Neural progenitor cell (in vitro differentiated cells): ENCODE measurements at regions not wholly inside any gene's neighbourhood (a gene's known extent, or its start where the extent isn't known, plus 50 kb on each side); places are given as distances from the start of the nearest gene placed in this dataset.

ENCODE experiments used
- DNase-seq: peaks from one replicate; pipeline ENCODE4 v3.0.0-alpha.2; 2016; ENCODE audit warnings: low spot score
- H2AFZ ChIP-seq: fragments of 200-600 bp; sonication (generic); replicated peaks from 2 replicates; pipeline ENCODE4 v1.6.1; 2016; ENCODE audit warnings: antibody characterized with exemption
- H3F3A ChIP-seq: fragments of 200-600 bp; sonication (generic); 2 replicates; pipeline ENCODE4 v1.6.1; 2016; ENCODE audit warnings: antibody characterized with exemption, low read depth
- H3K27ac ChIP-seq: fragments of 200-600 bp; sonication (generic); 2 replicates; pipeline ENCODE4 v1.5.1; 2016; ENCODE audit warnings: mild to moderate bottlenecking
- H3K27me3 ChIP-seq: fragments of 200-600 bp; sonication (generic); 2 replicates; pipeline ENCODE4 v1.6.1; 2016; ENCODE audit warnings: mild to moderate bottlenecking, moderate library complexity
- H3K36me3 ChIP-seq: fragments of 200-600 bp; sonication (generic); 2 replicates; pipeline ENCODE4 v1.5.1; 2016
- H3K4me1 ChIP-seq: fragments of 200-600 bp; sonication (generic); 2 replicates; pipeline ENCODE4 v1.6.1; 2016; ENCODE audit warnings: mixed run types
- H3K4me2 ChIP-seq: fragments of 200-600 bp; sonication (generic); 2 replicates; pipeline ENCODE4 v1.6.1; 2016
- H3K4me3 ChIP-seq: fragments of 200-600 bp; sonication (generic); 2 replicates; pipeline ENCODE4 v1.5.1; 2016
- H3K79me2 ChIP-seq: fragments of 200-600 bp; sonication (generic); 2 replicates; pipeline ENCODE4 v1.6.1; 2016; ENCODE audit warnings: low read depth
- H3K9ac ChIP-seq: fragments of 200-600 bp; sonication (generic); 2 replicates; pipeline ENCODE4 v1.6.1; 2016
- H3K9me3 ChIP-seq: fragments of 200-600 bp; sonication (generic); 2 replicates; pipeline ENCODE4 v1.5.1; 2016; ENCODE audit warnings: low read depth
- H4K20me1 ChIP-seq: fragments of 200-600 bp; sonication (generic); 2 replicates; pipeline ENCODE4 v1.6.1; 2016; ENCODE audit warnings: low read depth
- H3K27ac Mint-ChIP-seq: 3 replicates; pipeline ENCODE4 v1.8.0; 2021; ENCODE audit warnings: mixed read lengths
- H3K27me3 Mint-ChIP-seq: 2 replicates; pipeline ENCODE4 v1.8.0; 2022; ENCODE audit warnings: low read depth, mild to moderate bottlenecking, inconsistent platforms, moderate library complexity, mixed read lengths; ENCODE audit not compliant: insufficient read depth
- H3K36me3 Mint-ChIP-seq: 3 replicates; pipeline ENCODE4 v1.8.0; 2021; ENCODE audit warnings: mixed read lengths
- H3K4me1 Mint-ChIP-seq: 3 replicates; pipeline ENCODE4 v1.8.0; 2021; ENCODE audit warnings: mixed read lengths
- H3K4me3 Mint-ChIP-seq: 3 replicates; pipeline ENCODE4 v1.8.0; 2021; ENCODE audit warnings: mild to moderate bottlenecking, moderate library complexity, mixed read lengths
- H3K9me3 Mint-ChIP-seq: 3 replicates; pipeline ENCODE4 v1.8.0; 2020; ENCODE audit warnings: mixed read lengths
- CTCF ChIP-seq: fragments of 200-600 bp; sonication (generic); IDR thresholded peaks from 2 replicates; pipeline ENCODE4 v1.5.1; 2017; ENCODE audit warnings: antibody characterized with exemption, mild to moderate bottlenecking
- EZH2 ChIP-seq: fragments of 200-600 bp; sonication (generic); IDR thresholded peaks from 2 replicates; pipeline ENCODE4 v1.6.1; 2017; ENCODE audit warnings: antibody characterized with exemption, mild to moderate bottlenecking, moderate library complexity
- EZH2phosphoT487 ChIP-seq: fragments of 200-600 bp; sonication (generic); IDR thresholded peaks from 2 replicates; pipeline ENCODE4 v1.6.1; 2017; ENCODE audit warnings: antibody characterized with exemption

GRCh38 chr9:116072046-116072445, 81.5 kb upstream of the PAPPA start:
- H2AFZ ChIP-seq, result no peak overlapping the region
- H3K27ac Mint-ChIP-seq, result no peak overlapping the region
- no peaks in the 10 kb centered on the region for H4K20me1 ChIP-seq
- H3K27me3 ChIP-seq, result no peaks in the 10 kb centered on the region
- no peak for DNase-seq
- no peaks in the 10 kb centered on the region for H3K9me3 Mint-ChIP-seq
- no peak overlapping the region for H3K9ac ChIP-seq
- H3K27me3 Mint-ChIP-seq, result no peaks in the 10 kb centered on the region
- H3K4me3 ChIP-seq, result no peak overlapping the region
- no peak overlapping the region for H3K4me3 Mint-ChIP-seq
- H3K79me2 ChIP-seq, result no peaks in the 10 kb centered on the region
- H3K36me3 Mint-ChIP-seq, result no peaks in the 10 kb centered on the region
- no peaks in the 10 kb centered on the region for H3K9me3 ChIP-seq
- no peak overlapping the region for H3K4me2 ChIP-seq
- H3K36me3 ChIP-seq, result no peaks in the 10 kb centered on the region
- no peaks in the 10 kb centered on the region for H3F3A ChIP-seq
- no peak overlapping the region for H3K27ac ChIP-seq
- TF ChIP-seq EZH2 (no peak), CTCF (no peak), EZH2phosphoT487 (no peak)
- no peaks in the 10 kb centered on the region for H3K4me1 ChIP-seq
- peaks cover 3% of the 10 kb centered on the region for H3K4me1 Mint-ChIP-seq

- no peak for TF ChIP-seq EZH2phosphoT487
- no peak for TF ChIP-seq EZH2
- TF ChIP-seq CTCF, result no peak
- Histone ChIP-seq H3K4me2 (no peak overlapping the region), H3K36me3 (no peaks in the 10 kb centered on the region), H3K9ac (no peak overlapping the region), H3K79me2 (no peaks in the 10 kb centered on the region), H3K27ac (no peak overlapping the region), H2AFZ (no peak overlapping the region), H3K4me3 (no peak overlapping the region), H4K20me1 (no peaks in the 10 kb centered on the region), H3K4me1 (no peaks in the 10 kb centered on the region), H3K9me3 (no peaks in the 10 kb centered on the region), H3F3A (no peaks in the 10 kb centered on the region), H3K27me3 (no peaks in the 10 kb centered on the region)
- Mint-ChIP-seq H3K9me3 (no peaks in the 10 kb centered on the region), H3K36me3 (no peaks in the 10 kb centered on the region), H3K27me3 (no peaks in the 10 kb centered on the region), H3K4me3 (no peak overlapping the region), H3K4me1 (peaks cover 3% of the 10 kb centered on the region), H3K27ac (no peak overlapping the region)
- no peak for DNase-seq
Measured at GRCh38 chr9:116073826-116074225, 79.8 kb upstream of the PAPPA start.

GRCh38 chr9:116074658-116075057, 78.9 kb upstream of the PAPPA start:
- H3K79me2 ChIP-seq, result no peaks in the 10 kb centered on the region
- H3K9me3 Mint-ChIP-seq, result no peaks in the 10 kb centered on the region
- H2AFZ ChIP-seq, result no peak overlapping the region
- H3K36me3 Mint-ChIP-seq, result no peaks in the 10 kb centered on the region
- DNase-seq, result no peak
- H3K4me3 ChIP-seq, result no peak overlapping the region
- no peaks in the 10 kb centered on the region for H3K27me3 Mint-ChIP-seq
- no peak overlapping the region for H3K27ac ChIP-seq
- H3K4me3 Mint-ChIP-seq, result no peak overlapping the region
- H3K4me1 Mint-ChIP-seq, result peaks cover 3% of the 10 kb centered on the region
- no peaks in the 10 kb centered on the region for H3K9me3 ChIP-seq
- no peak overlapping the region for H3K9ac ChIP-seq
- no peaks in the 10 kb centered on the region for H4K20me1 ChIP-seq
- H3F3A ChIP-seq, result no peaks in the 10 kb centered on the region
- H3K36me3 ChIP-seq, result no peaks in the 10 kb centered on the region
- H3K4me1 ChIP-seq, result no peaks in the 10 kb centered on the region
- TF ChIP-seq EZH2 (no peak), CTCF (no peak), EZH2phosphoT487 (no peak)
- H3K4me2 ChIP-seq, result no peak overlapping the region
- H3K27me3 ChIP-seq, result no peaks in the 10 kb centered on the region
- no peak overlapping the region for H3K27ac Mint-ChIP-seq

GRCh38 chr9:116075191-116075590, 78.4 kb upstream of the PAPPA start:
- Mint-ChIP-seq H3K4me3 (no peak overlapping the region), H3K4me1 (peaks cover 3% of the 10 kb centered on the region), H3K36me3 (no peaks in the 10 kb centered on the region), H3K27me3 (no peaks in the 10 kb centered on the region), H3K27ac (no peak overlapping the region), H3K9me3 (no peaks in the 10 kb centered on the region)
- no peak for DNase-seq
- no peaks in the 10 kb centered on the region for H3K27me3 ChIP-seq
- no peak overlapping the region for H2AFZ ChIP-seq
- H3K4me3 ChIP-seq, result no peak overlapping the region
- H3K36me3 ChIP-seq, result no peaks in the 10 kb centered on the region
- H3K9me3 ChIP-seq, result no peaks in the 10 kb centered on the region
- H4K20me1 ChIP-seq, result no peaks in the 10 kb centered on the region
- H3K4me1 ChIP-seq, result no peaks in the 10 kb centered on the region
- H3F3A ChIP-seq, result no peaks in the 10 kb centered on the region
- H3K27ac ChIP-seq, result no peak overlapping the region
- TF ChIP-seq EZH2 (no peak), CTCF (no peak), EZH2phosphoT487 (no peak)
- no peak overlapping the region for H3K9ac ChIP-seq
- no peaks in the 10 kb centered on the region for H3K79me2 ChIP-seq
- H3K4me2 ChIP-seq, result no peak overlapping the region
